Spleen (tissue), 11 donors: ENCODE measurements at regions not wholly inside any gene's neighbourhood (a gene's known extent, or its start where the extent isn't known, plus 50 kb on each side); places are given as distances from the start of the nearest gene placed in this dataset.

Source experiments
- DNase-seq: peaks from one replicate; pipeline ENCODE4 v3.0.0-alpha.2; 2020
- H3K27ac ChIP-seq, 8 donors: fragments of 200-600 bp; sonication (generic) in 7 of 8; 1 replicate in 4 of 8; 2 replicates in 4 of 8; pipeline versions ENCODE4 v1.5.0 to v1.8.0; 2016 to 2021; ENCODE audit warnings: inconsistent platforms in 4 of 8, mild to moderate bottlenecking in 4 of 8, moderate library complexity in 1 of 8
- H3K27me3 ChIP-seq, 7 donors: fragments of 200-600 bp; sonication (generic) in 6 of 7; replicated peaks in 1 of 7; 1 replicate in 4 of 7; 2 replicates in 3 of 7; pipeline versions ENCODE4 v1.5.0 to v1.8.0; 2016 to 2021; ENCODE audit warnings: inconsistent platforms in 3 of 7, mild to moderate bottlenecking in 1 of 7
- H3K36me3 ChIP-seq, 6 donors: fragments of 200-600 bp; sonication (generic) in 5 of 6; 1 replicate in 4 of 6; 2 replicates in 2 of 6; pipeline versions ENCODE4 v1.5.0 to v1.8.0; 2016 to 2021; ENCODE audit warnings: inconsistent platforms in 2 of 6
- H3K4me1 ChIP-seq, 6 donors: fragments of 200-600 bp; sonication (generic) in 5 of 6; 1 replicate in 3 of 6; 2 replicates in 3 of 6; pipeline versions ENCODE4 v1.5.0 to v1.8.0; 2016 to 2021; ENCODE audit warnings: inconsistent platforms in 3 of 6
- H3K4me3 ChIP-seq, 8 donors: fragments of 200-600 bp; sonication (generic) in 7 of 8; 1 replicate in 4 of 8; 2 replicates in 4 of 8; pipeline versions ENCODE4 v1.5.0 to v1.8.0; 2016 to 2021; ENCODE audit warnings: inconsistent platforms in 4 of 8, mild to moderate bottlenecking in 4 of 8, moderate library complexity in 2 of 8
- H3K9me3 ChIP-seq, 8 donors: fragments of 200-600 bp; sonication (generic) in 7 of 8; 1 replicate in 4 of 8; 2 replicates in 4 of 8; pipeline versions ENCODE4 v1.5.0 to v1.8.0; 2016 to 2021; ENCODE audit warnings: inconsistent platforms in 4 of 8
- CTCF ChIP-seq, 11 experiments: fragments of 200-600 bp in 7 of 11; fragments of 450-650 bp in 4 of 11; sonication (generic) in 4 of 11; IDR thresholded peaks in 8 of 11; conservative IDR thresholded peaks in 3 of 11; 1 replicate in 7 of 11; 2 replicates in 4 of 11; pipeline versions ENCODE4 v1.4.0 to v1.8.0; 2016 to 2021; ENCODE audit warnings: antibody characterized with exemption in 11 of 11, inconsistent platforms in 4 of 11, mild to moderate bottlenecking in 1 of 11
- POLR2A ChIP-seq, 3 donors: fragments of 450-650 bp; IDR thresholded peaks; one replicate each; pipeline ENCODE4 v1.5.1; 2017; ENCODE audit warnings: antibody characterized with exemption in 3 of 3, mild to moderate bottlenecking in 1 of 3
- POLR2AphosphoS5 ChIP-seq, 3 donors: sonication (generic); formaldehyde crosslinking; IDR thresholded peaks; one replicate each; pipeline ENCODE4 v1.5.1; 2017; ENCODE audit warnings: antibody characterized with exemption in 3 of 3
- WGBS, 5 donors: extraction: QIAGEN DNeasy Blood & Tissue Kit in 3 of 5; methylation state at CpG; one replicate each; pipeline versions ENCODE4 v1.1.5 to v1.1.7; 2013 to 2018; 5-methylcytosine and 5-hydroxymethylcytosine counted together
- intact Hi-C: fragments of 100-400 bp; cut with DNase I; formaldehyde crosslinking; loops from one replicate; pipeline ENCODE4 v1.15.0; 2023; ENCODE audit warnings: low total_unique reads
- donor health status: healthy with polysubstance abuse.
- donor health status: DM: no; HTN: no; CAD: no; lungs with moderate emphysema.
- donor health status: DM: no; HTN: no; CAD: no.
- donor health status: Bipolar disorder and iron deficiency.
- donor health status: healthy.
- donor health status: DM: no; HTN: no; CAD: no.
- donor health status: DM: yes; HTN: yes; CAD: no.

DNA sequence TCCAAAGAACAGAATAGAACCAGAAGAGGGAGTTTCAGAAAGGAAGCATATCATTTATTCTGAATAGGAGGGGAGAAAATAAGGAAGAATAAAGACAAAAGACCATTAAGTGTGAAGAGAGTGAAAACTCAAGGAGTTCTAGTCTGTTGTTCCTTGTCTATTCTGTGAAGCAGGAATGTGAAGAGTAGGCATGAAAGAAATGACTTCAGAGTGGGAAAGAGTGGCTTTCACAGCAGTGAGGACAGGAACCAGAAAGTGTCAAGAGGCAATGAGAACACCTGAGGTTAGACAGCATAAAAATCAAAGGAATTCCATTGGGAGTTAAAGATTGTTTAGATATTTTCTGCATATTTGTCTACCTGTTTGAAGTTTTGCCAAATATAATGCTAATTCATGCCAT, 768.8 kb upstream of the GRAMD2B start:
- Histone ChIP-seq H3K4me3 (no peak overlapping the region), H3K27me3 (no peaks in the 10 kb centered on the region), H3K9me3 (no peaks in the 10 kb centered on the region), H3K4me1 (peaks cover 0 to 6% (median 0%) of the 10 kb centered on the region in 6 donors), H3K27ac (no peak overlapping the region), H3K36me3 (no peaks in the 10 kb centered on the region)
- no peak for DNase-seq
- intact Hi-C loops: no loop called here
- no peak for TF ChIP-seq CTCF (IDR thresholded peaks at IDR 0.05 in 8 of 11, conservative IDR thresholded peaks at IDR 0.05 in 3 of 11)
- no peak for TF ChIP-seq POLR2AphosphoS5 (IDR thresholded peaks at IDR 0.05)
- TF ChIP-seq POLR2A (IDR thresholded peaks at IDR 0.05): no peak

GRCh38 chr5:125655156-125655555, 768.1 kb upstream of the GRAMD2B start:
- no peak overlapping the region for H3K27ac ChIP-seq
- DNase-seq: no peak

DNA sequence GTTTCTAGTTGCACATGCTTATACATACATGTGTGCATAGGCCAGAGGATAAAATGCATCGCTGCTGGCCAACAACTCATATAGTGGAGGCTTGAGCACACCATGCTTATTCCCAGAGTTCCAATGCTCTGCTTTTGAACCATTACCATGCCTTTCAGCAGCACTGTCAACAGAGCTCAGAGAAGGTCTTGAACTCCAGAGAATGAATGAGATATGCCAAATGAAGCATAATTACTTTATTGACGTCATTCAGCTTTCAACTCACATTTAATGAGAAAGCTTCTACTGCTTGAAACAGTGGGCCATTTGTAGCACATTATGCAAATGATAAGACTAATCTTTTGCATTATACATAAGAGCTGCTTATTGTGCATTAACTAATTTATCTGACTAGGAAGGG, 765.3 kb upstream of the GRAMD2B start:
- peaks cover 0 to 6% (median 0%) of the 10 kb centered on the region in 6 donors for H3K4me1 ChIP-seq
- H3K9me3 ChIP-seq: peaks cover 0 to 5% (median 0%) of the 10 kb centered on the region in 8 donors
- DNase-seq: no peak
- WGBS, 5 donors: 86 to 90% (median 89%) methylated on average over 2 of the region's 2 CpGs
- H3K27ac ChIP-seq: no peak overlapping the region
- intact Hi-C loops: no loop called here
- no peak overlapping the region for H3K4me3 ChIP-seq
- no peaks in the 10 kb centered on the region for H3K36me3 ChIP-seq
- no peaks in the 10 kb centered on the region for H3K27me3 ChIP-seq
- TF ChIP-seq POLR2A (IDR thresholded peaks at IDR 0.05) (no peak), POLR2AphosphoS5 (IDR thresholded peaks at IDR 0.05) (no peak), CTCF (IDR thresholded peaks at IDR 0.05 in 8 of 11, conservative IDR thresholded peaks at IDR 0.05 in 3 of 11) (no peak)

More at GRCh38 chr5:125655156-125655555, 768.1 kb upstream of the GRAMD2B start:
- Histone ChIP-seq H3K36me3 (no peaks in the 10 kb centered on the region), H3K9me3 (no peaks in the 10 kb centered on the region), H3K4me1 (peaks cover 0 to 6% (median 0%) of the 10 kb centered on the region in 6 donors), H3K4me3 (no peak overlapping the region), H3K27me3 (no peaks in the 10 kb centered on the region)
- intact Hi-C loops: no loop called here
- TF ChIP-seq POLR2A (IDR thresholded peaks at IDR 0.05) (no peak), CTCF (IDR thresholded peaks at IDR 0.05 in 8 of 11, conservative IDR thresholded peaks at IDR 0.05 in 3 of 11) (no peak), POLR2AphosphoS5 (IDR thresholded peaks at IDR 0.05) (no peak)

GRCh38 chr5:125659316-125660023, 763.7 kb upstream of the GRAMD2B start:
- peaks cover 0 to 5% (median 0%) of the 10 kb centered on the region in 8 donors for H3K9me3 ChIP-seq
- H3K27ac ChIP-seq: no peak overlapping the region
- WGBS, 5 donors: 54 to 72% (median 66%) methylated on average over 2 of the region's 2 CpGs
- intact Hi-C loops: no loop called here
- no peaks in the 10 kb centered on the region for H3K27me3 ChIP-seq
- no peak for DNase-seq
- no peaks in the 10 kb centered on the region for H3K36me3 ChIP-seq
- peaks cover 0 to 6% (median 0%) of the 10 kb centered on the region in 6 donors for H3K4me1 ChIP-seq
- H3K4me3 ChIP-seq: no peak overlapping the region
- TF ChIP-seq CTCF (IDR thresholded peaks at IDR 0.05 in 8 of 11, conservative IDR thresholded peaks at IDR 0.05 in 3 of 11) (no peak), POLR2AphosphoS5 (IDR thresholded peaks at IDR 0.05) (no peak), POLR2A (IDR thresholded peaks at IDR 0.05) (no peak)
